ENCODE measurements at regions not wholly inside any gene's neighbourhood (a gene's known extent, or its start where the extent isn't known, plus 50 kb on each side); places are given as distances from the start of the nearest gene placed in this dataset.

DNA sequence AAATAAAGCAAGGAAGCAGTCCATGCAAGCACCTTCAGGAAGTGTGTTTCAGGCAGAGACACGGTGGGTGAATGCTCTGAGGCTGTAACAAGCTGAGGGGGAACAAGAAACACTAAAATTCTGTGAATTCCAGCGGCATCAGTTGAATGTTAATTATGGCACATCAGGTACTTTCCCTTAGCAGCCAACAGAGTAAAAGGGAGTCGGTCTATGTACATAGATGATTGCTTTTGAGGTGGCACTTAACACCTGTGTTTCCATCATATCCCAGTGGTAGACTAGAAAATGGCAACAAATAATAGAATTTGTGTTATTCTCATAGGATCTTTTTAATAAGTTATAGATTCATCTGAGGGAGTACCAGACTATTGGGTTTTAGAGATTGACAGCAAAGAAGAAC lies 481.0 kb upstream of the KLF6 start:
- peaks cover 5% of the 10 kb centered on the region; the same call in 1 of the 2 replicates for H3K4me1 ChIP-seq
- no peak overlapping the region for H3K4me2 ChIP-seq
- no peaks in the 10 kb centered on the region for H3K9me3 ChIP-seq
- no peaks in the 10 kb centered on the region for H3K36me3 ChIP-seq
- no peak overlapping the region for H3K27ac ChIP-seq
- no peaks in the 10 kb centered on the region for H4K20me1 ChIP-seq
- H3K27me3 ChIP-seq: no peaks in the 10 kb centered on the region
- TF ChIP-seq Cebpa-rat (IDR thresholded peaks at IDR 0.05): no peak
- no peak overlapping the region for H3K9ac ChIP-seq
- H3K4me3 ChIP-seq: no peak overlapping the region

DNA sequence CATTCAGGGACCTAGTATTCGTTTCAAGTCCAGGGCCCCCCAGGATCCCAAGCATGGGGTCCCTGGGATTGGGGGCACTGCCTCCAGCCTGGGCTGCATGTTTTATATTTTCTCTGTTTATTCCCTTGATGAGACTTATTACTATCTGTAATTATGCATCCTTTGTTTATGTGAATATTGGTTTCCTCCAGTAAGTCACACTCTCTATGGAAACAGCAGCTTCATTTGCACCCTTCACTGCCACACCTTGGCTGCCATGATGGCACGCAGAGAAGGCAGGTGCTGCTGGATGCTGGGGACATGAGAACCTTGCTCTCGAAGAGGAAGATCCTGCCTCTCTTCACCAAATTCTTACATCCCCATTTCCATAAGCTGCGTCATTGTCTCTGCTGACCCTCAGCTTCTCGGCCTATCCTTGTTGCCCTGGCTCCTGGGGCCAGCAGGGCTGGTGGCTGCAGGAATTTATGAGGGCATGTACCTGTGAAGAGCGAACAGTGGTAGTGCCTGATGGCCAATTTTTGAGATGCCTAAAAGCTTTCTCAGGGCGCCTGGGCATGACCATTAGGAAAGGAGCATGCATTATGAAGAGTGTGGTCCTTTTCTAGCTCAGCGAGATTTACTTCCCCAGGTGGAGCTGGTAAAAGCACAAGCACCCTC lies 479.3 kb upstream of the KLF6 start:
- no peaks in the 10 kb centered on the region for H3K36me3 ChIP-seq
- no peak for TF ChIP-seq Cebpa-rat (IDR thresholded peaks at IDR 0.05)
- H3K27ac ChIP-seq: no peak overlapping the region
- H3K27me3 ChIP-seq: no peaks in the 10 kb centered on the region
- H3K4me3 ChIP-seq: no peak overlapping the region
- H3K4me2 ChIP-seq: no peak overlapping the region
- H3K9me3 ChIP-seq: no peaks in the 10 kb centered on the region
- no peaks in the 10 kb centered on the region for H3K4me1 ChIP-seq
- H4K20me1 ChIP-seq: no peaks in the 10 kb centered on the region
- H3K9ac ChIP-seq: no peak overlapping the region

DNA sequence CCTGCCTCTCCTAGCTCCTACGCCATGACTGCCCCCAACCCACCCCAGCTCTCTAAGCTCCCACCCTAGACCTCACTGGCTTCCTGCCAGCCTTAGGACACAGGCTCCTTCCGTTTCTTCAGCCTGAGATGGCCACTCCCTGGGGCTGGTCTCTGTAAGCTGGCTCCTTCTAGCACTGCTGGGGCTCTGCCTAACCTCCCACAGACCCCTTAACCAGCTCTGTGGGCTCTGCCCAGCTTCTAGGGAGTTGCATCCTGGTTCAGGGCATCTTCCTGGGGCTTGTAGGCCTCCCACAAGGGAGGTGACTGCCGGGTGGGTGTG lies 478.6 kb upstream of the KLF6 start:
- Histone ChIP-seq H3K9ac (no peak overlapping the region), H3K27ac (no peak overlapping the region), H4K20me1 (no peaks in the 10 kb centered on the region), H3K9me3 (no peaks in the 10 kb centered on the region), H3K36me3 (no peaks in the 10 kb centered on the region), H3K27me3 (no peaks in the 10 kb centered on the region), H3K4me3 (no peak overlapping the region), H3K4me2 (no peak overlapping the region), H3K4me1 (no peaks in the 10 kb centered on the region)
- TF ChIP-seq Cebpa-rat (IDR thresholded peaks at IDR 0.05): no peak

DNA sequence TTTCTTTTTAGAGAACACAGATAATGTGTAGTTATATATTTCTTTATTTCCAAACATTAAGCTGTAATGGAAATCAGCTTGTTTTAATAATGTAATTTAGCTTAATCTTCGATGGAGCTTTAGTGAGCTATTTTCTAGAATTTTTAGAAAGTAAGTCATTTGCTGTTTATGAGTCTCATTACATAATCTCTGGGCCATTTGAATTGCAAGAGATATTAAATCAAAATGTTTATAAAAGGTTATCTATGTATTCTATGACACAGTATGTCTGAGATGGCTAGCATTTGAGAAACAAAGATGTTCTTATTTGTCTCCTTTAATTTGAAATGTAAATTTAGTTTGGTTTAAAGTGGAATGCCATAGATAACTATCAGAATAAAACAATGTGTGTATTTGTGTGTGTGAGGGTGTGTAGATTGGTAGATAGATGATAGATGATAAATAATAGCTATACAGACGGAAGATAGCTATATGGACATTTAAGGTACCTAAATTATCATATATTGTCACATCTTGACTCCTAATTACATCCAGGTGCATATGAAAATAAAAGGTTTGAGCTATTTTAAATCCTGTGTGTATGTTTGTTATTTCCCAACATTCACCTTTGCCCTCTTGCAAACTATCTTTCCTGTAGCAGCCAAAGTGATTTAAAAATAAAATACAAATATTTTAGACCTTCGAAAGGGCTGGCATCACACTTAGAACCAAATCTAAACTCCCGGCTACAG lies 478.0 kb upstream of the KLF6 start:
- H3K27ac ChIP-seq: no peak overlapping the region
- no peaks in the 10 kb centered on the region for H3K36me3 ChIP-seq
- no peaks in the 10 kb centered on the region for H3K4me1 ChIP-seq
- H4K20me1 ChIP-seq: no peaks in the 10 kb centered on the region
- no peak for TF ChIP-seq Cebpa-rat (IDR thresholded peaks at IDR 0.05)
- no peak overlapping the region for H3K9ac ChIP-seq
- H3K4me3 ChIP-seq: no peak overlapping the region
- H3K9me3 ChIP-seq: no peaks in the 10 kb centered on the region
- H3K4me2 ChIP-seq: no peak overlapping the region
- H3K27me3 ChIP-seq: no peaks in the 10 kb centered on the region

DNA sequence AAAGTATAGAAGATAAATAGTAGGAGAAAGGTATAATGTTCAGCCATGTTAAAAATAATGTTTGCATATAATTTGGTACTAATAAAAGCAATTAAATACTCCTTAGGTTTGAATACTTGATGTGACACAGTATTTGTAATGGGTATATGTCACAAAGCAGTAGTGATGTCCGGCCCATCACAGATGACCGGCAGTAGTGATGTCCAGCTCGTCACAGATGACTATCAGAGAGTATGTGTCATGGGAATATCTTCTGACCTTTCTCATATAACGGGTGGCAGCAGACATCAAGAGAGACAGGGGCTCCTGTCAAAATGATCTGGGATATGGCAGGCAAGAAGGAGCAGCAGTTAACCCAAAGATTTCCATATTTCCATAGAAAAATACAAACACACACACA lies 477.4 kb upstream of the KLF6 start:
- no peaks in the 10 kb centered on the region for H3K36me3 ChIP-seq
- no peaks in the 10 kb centered on the region for H3K27me3 ChIP-seq
- no peak overlapping the region for H3K4me3 ChIP-seq
- no peaks in the 10 kb centered on the region for H4K20me1 ChIP-seq
- H3K4me2 ChIP-seq: no peak overlapping the region
- no peak for TF ChIP-seq Cebpa-rat (IDR thresholded peaks at IDR 0.05)
- H3K9ac ChIP-seq: no peak overlapping the region
- no peaks in the 10 kb centered on the region for H3K9me3 ChIP-seq
- H3K4me1 ChIP-seq: no peaks in the 10 kb centered on the region
- H3K27ac ChIP-seq: no peak overlapping the region

DNA sequence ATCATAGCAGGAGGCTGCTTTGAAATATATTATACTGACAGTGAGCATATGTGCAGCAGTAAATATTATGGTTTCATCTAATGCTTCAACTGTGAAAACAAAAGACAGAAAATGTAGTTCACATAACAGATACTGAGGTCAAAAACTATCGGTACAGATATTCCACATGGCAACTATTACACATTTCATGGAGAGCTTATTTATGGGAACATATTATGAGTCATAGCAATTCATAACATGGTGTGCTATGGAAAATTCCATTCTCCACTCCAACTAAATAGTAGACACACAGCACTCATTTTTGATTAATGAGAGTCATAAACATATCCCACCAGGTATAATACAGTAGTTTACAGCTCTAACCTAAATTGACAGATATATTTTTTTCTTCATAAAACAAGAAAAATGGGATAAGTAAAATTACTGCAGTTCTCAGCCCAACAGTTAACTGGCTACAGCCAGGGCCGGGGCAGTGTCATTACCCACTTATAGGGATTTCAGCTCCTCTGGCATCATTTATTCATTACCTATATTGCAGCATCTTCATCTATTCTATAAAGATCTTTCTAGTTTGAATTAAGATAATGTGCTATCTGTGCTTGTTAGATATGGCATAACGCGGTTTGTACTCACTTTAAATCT lies 475.6 kb upstream of the KLF6 start:
- H3K4me2 ChIP-seq: no peak overlapping the region
- H3K27me3 ChIP-seq: no peaks in the 10 kb centered on the region
- no peak overlapping the region for H3K4me3 ChIP-seq
- no peaks in the 10 kb centered on the region for H3K4me1 ChIP-seq
- H4K20me1 ChIP-seq: no peaks in the 10 kb centered on the region
- H3K27ac ChIP-seq: no peak overlapping the region
- no peaks in the 10 kb centered on the region for H3K9me3 ChIP-seq
- no peak overlapping the region for H3K9ac ChIP-seq
- H3K36me3 ChIP-seq: no peaks in the 10 kb centered on the region
- TF ChIP-seq Cebpa-rat (IDR thresholded peaks at IDR 0.05): no peak

DNA sequence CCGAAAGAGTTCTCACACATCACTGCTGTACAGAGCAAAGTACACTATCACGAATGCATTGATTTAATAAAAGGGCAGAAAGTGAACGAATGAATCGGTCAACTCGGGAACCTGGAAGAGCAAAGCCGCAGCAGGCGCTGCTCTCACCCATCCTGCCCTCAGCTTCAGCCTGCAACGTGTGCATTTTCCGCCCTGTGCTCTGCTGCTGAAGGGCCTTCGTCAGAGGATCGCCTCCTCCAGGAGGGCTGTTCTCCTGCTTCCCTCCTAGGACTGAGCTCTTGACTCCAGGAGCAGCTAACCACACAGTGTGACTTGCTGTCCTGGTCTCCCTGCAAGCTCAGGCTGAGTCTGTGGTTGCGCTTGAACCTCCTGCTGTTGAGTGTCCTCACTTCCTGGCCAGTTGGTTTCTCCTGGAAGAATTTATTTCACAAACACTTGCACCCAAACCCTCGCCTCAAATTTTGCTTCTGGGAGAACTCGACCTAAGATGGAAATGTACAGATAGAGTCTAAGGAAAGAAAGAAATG lies 473.0 kb upstream of the KLF6 start:
- no peak for TF ChIP-seq Cebpa-rat (IDR thresholded peaks at IDR 0.05)
- H3K4me2 ChIP-seq: no peak overlapping the region
- no peaks in the 10 kb centered on the region for H3K9me3 ChIP-seq
- H3K27ac ChIP-seq: no peak overlapping the region
- no peaks in the 10 kb centered on the region for H3K4me1 ChIP-seq
- no peaks in the 10 kb centered on the region for H3K36me3 ChIP-seq
- no peak overlapping the region for H3K4me3 ChIP-seq
- H3K27me3 ChIP-seq: no peaks in the 10 kb centered on the region
- no peak overlapping the region for H3K9ac ChIP-seq
- no peaks in the 10 kb centered on the region for H4K20me1 ChIP-seq

DNA sequence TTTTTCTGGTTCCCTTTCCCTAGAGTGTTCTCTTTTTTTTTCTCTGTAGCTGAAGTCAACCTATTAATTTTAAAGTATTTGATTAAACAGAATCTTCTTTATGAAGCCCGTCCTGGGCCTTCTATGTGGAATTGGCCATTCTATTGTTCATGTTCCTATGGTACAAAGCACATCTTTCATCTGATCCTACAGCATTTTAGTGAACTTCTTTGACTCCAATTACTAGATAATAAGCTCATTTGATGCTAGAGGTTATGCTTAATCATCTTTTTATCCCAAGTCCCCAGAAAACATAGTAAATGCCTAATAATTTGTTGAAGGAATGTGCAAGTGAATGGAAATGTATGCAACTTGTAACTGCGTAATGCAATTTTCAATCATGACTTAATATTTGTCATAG lies 472.0 kb upstream of the KLF6 start:
- H3K36me3 ChIP-seq: no peaks in the 10 kb centered on the region
- TF ChIP-seq Cebpa-rat (IDR thresholded peaks at IDR 0.05): no peak
- H3K4me1 ChIP-seq: no peaks in the 10 kb centered on the region
- no peak overlapping the region for H3K9ac ChIP-seq
- H3K4me3 ChIP-seq: no peak overlapping the region
- H3K4me2 ChIP-seq: no peak overlapping the region
- no peak overlapping the region for H3K27ac ChIP-seq
- no peaks in the 10 kb centered on the region for H4K20me1 ChIP-seq
- H3K27me3 ChIP-seq: no peaks in the 10 kb centered on the region
- H3K9me3 ChIP-seq: no peaks in the 10 kb centered on the region

DNA sequence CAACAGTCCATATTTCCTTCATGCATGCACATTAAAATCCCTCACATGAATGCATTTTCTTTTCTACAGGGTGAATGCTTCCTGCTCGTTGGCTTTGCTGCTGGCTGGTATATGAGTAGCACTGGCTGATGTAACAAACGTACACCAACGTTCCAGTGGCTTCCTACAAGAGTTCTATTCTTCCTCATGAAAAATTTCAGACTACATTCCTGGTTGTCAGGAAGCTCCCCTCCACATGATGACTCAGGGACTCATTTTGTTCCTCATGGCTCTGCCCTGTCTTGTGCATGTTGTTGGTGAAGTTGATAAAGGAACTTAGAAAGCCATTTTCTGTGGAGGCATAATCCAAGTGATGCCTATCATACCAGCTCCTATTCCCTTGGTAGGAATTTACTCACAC lies 470.7 kb upstream of the KLF6 start:
- no peaks in the 10 kb centered on the region for H3K4me1 ChIP-seq
- no peak overlapping the region for H3K9ac ChIP-seq
- no peak for TF ChIP-seq Cebpa-rat (IDR thresholded peaks at IDR 0.05)
- H4K20me1 ChIP-seq: no peaks in the 10 kb centered on the region
- H3K4me2 ChIP-seq: no peak overlapping the region
- H3K36me3 ChIP-seq: no peaks in the 10 kb centered on the region
- no peaks in the 10 kb centered on the region for H3K9me3 ChIP-seq
- H3K27ac ChIP-seq: no peak overlapping the region
- no peak overlapping the region for H3K4me3 ChIP-seq
- no peaks in the 10 kb centered on the region for H3K27me3 ChIP-seq
